GM20000 (cell line): ENCODE measurements at regions not wholly inside any gene's neighbourhood (a gene's known extent, or its start where the extent isn't known, plus 50 kb on each side); places are given as distances from the start of the nearest gene placed in this dataset.

Experiments
- DNase-seq: peaks from one replicate; pipeline ENCODE4 v3.0.0; 2012; ENCODE audit warnings: low spot score
- CTCF ChIP-seq: IDR thresholded peaks from 2 replicates; pipeline ENCODE4 v1.5.1; 2012; ENCODE audit warnings: mild to moderate bottlenecking, control low read depth; ENCODE audit errors: extremely low read depth, missing control alignments

- no peak for DNase-seq
- TF ChIP-seq CTCF: no peak
These were observed 431.8 kb downstream of the KCTD8 start for GRCh38 chr4:44016570-44017421.

- DNase-seq: no peak
- no peak for TF ChIP-seq CTCF
These were observed 431.2 kb downstream of the KCTD8 start for GRCh38 chr4:44017422-44017739.

- DNase-seq: no peak
- TF ChIP-seq CTCF: no peak
These were observed 428.9 kb downstream of the KCTD8 start for GRCh38 chr4:44019721-44020120.

GRCh38 chr4:44025376-44026020 lies 423.1 kb downstream of the KCTD8 start:
- no peak for DNase-seq
- no peak for TF ChIP-seq CTCF

DNA sequence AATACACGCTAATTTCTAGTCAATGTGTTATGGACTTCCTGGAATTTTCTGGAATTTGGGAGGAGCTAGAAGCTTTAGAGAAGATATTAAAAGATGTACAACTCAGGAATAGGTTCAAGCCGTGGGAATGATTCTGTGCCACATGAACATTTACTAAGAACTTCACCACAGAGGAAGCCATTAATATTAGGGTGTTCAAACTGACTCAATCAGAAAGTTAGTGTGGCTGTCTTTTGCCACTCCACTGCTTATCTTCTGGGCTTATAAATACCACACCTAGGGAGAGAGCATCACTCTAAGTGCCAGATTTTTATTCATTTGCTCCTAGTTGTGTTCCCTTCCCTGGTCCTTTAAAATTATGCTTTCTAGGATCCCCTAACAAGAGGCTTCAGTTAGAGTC lies 409.8 kb downstream of the KCTD8 start:
- no peak for DNase-seq
- no peak for TF ChIP-seq CTCF

DNA sequence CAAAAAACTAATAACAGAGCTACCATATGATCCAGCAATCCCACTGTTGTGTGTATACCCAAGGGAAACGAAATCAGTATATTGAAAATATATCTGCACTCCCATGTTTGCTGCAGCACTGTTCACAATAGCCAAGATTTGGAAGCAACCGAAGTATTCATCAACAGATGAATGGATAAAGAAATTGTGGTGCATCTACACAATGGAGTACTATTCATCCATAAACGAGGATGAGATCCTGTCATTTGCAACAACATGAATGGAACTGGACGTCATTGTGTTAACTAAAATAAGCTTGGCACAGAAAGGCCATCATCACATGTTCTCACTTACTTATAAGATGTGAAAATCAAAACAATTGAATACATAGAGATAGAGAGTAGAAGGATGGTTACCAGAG lies 402.1 kb downstream of the KCTD8 start:
- TF ChIP-seq CTCF: no peak
- no peak for DNase-seq

GRCh38 chr4:44056721-44057151 lies 391.9 kb downstream of the KCTD8 start:
- DNase-seq: no peak

More at GRCh38 chr4:44056721-44057151, 391.9 kb downstream of the KCTD8 start:
- no peak for TF ChIP-seq CTCF
